Dedifferentiated amniotic fluid mesenchymal stem cell (primary cell): ENCODE measurements at regions not wholly inside any gene's neighbourhood (a gene's known extent, or its start where the extent isn't known, plus 50 kb on each side); places are given as distances from the start of the nearest gene placed in this dataset.

Experiments
- DNase-seq: peaks from one replicate; pipeline ENCODE4 v3.0.0-alpha.2; 2016; ENCODE audit errors: extremely low spot score

GRCh38 chr5:66306105-66306843 is 162.2 kb downstream of the SREK1 start:
- DNase-seq: peak; percentile 60

GRCh38 chr5:66306844-66307315 is 162.8 kb downstream of the SREK1 start:
- no peak for DNase-seq

DNA sequence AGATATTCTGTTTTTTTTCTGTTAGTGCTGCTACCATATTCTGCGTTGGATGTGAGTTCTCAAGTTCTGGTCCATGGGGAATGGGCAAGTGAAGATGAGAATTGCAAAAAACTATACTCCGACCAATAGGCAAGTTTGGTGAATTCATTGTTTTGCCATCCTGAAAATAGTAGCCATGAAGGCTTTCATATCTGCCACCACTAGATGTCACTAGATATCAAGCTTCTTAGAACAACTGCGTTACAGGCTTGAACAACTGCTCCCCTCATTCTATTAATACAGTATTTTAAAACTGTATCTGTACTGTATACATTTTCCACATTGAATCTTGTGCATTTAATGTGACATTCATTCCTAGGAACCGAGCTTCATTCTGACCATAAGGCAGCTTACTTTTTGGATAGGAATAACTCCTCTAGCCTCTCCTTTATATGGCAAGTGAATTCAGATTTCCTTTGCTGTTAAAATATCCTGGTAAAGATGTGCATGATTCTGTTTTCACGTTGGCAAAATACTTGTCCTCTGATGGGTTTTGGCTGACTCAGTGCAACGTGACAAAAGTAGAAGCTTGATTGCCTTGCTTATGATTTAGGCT is 163.6 kb downstream of the SREK1 start:
- peak; percentile 76 for DNase-seq

DNA sequence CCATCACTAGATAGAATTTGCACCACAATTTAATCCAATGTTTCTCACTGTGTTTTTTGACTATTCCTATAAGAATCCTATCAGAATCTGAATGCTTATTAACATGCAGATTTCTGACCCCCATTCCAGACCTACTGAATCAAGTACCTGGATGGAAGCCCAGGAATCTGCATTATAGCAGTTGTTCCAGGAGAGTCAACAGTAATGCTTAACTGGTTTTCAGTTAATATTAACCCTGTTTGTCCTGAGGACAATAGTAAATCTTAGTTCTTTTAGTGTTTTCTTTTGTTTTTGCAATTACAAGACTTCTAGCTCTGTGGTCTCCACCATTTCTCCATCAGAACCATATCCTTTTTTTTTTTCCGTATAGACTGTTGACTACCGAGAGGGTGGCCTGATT is 168.2 kb downstream of the SREK1 start:
- DNase-seq: no peak

- no peak for DNase-seq
Measured at GRCh38 chr5:66315784-66316183, 171.7 kb downstream of the SREK1 start.

GRCh38 chr5:66322786-66323528 is 178.9 kb downstream of the SREK1 start:
- no peak for DNase-seq

DNA sequence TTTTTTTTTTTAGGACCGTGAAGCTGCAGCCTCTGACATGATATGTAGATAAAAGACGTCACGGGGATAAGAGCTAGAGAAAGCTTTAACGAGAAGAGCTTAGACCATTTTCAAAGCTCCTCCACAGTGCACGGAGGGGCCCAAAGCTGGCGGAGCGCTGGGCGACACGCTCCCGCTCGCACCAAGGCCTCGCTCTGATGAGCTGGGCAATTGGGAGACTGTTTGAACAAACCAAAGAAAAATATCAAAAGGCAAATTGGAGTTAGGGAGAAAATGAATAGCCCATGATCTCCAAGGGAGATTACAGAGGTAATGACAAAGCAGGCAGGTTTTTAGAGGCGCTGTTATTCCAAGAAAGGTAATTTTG is 179.4 kb downstream of the SREK1 start:
- no peak for DNase-seq

DNA sequence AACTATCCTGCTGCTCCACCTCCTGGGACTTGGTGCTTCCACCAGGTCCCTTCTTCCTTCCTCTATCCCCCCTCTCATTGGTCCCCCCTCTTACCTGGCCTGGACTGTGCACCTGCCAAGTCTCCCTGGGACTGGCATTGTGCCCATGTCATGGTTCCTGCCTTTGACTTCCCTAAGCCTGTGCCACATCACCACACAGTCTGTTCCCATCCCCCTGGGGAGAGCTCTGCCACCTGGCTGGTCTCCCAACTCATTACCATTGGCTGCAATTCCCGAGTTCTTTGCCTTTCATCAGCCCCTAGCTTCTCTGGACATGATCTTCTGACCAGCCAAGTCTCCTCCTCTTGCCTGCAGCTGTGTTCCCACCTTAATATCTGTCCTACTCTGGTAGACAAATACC is 180.3 kb downstream of the SREK1 start:
- DNase-seq: no peak

- no peak for DNase-seq
Measured at GRCh38 chr5:66326276-66326675, 182.2 kb downstream of the SREK1 start.

DNA sequence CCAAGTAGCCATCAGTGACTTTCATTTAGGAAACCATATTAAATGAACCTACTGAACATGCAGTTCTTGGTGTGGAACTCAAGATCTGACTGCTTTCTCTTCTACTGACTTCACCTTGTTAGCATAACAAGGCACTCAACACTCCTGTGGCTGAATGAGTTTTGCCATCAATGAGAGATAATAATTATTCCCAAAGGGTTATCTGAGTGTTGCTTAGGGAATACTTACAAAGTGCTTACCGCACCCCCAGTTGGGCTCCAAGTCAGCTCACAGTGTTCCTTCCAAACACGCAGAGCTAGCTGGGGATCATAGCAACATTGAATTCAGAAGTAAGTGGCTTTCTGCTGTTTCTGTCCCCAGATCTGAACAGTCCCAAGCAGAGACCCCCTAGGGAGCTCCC is 182.9 kb downstream of the SREK1 start:
- no peak for DNase-seq

- no peak for DNase-seq
Measured at GRCh38 chr5:66329078-66329477, 185.0 kb downstream of the SREK1 start.

DNA sequence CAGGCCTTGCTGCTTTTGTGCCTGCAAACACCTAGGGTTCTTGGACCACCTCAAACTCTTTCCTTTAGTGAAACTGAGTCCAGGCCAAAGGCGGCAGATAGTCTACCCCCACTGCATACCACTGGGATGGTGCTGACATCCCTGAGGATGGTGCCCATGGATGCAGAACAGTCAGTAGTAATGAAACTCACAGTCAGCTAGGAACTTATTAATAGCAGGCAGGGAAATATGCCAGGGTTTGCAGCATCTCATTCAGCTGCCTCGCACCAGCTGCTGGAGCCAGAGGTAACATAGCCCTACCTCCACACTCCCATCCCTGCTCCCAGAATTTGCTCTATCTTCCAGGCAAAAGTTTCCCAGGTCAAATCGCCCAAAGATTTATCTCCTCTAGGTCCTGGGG is 189.1 kb downstream of the SREK1 start:
- no peak for DNase-seq

- no peak for DNase-seq
Measured at GRCh38 chr5:66337626-66338226, 193.6 kb downstream of the SREK1 start.

GRCh38 chr5:66338828-66339227 is 194.7 kb downstream of the SREK1 start:
- no peak for DNase-seq

DNA sequence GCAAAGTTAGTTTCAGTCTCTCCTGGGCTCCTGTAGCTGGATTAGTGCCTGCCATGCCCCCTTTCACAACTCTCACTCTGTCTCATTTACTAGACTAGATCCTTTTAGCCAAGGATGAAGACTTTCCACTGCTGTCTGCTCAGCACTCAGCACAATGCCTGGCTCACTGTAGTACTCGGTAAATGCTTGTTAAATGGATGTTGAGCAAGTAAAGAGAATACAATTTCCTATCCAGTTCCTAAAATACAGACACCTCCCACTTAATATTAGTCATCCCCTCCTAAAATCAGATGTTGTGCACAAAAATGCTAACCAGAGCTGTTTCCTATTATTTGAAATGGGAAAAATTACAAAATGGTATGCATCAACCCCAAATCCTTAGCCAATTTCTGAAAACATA is 195.8 kb downstream of the SREK1 start:
- no peak for DNase-seq

- no peak for DNase-seq
Measured at GRCh38 chr5:66340786-66341185, 196.7 kb downstream of the SREK1 start.

- DNase-seq: no peak
Measured at GRCh38 chr5:66342341-66342880, 198.3 kb downstream of the SREK1 start.

DNA sequence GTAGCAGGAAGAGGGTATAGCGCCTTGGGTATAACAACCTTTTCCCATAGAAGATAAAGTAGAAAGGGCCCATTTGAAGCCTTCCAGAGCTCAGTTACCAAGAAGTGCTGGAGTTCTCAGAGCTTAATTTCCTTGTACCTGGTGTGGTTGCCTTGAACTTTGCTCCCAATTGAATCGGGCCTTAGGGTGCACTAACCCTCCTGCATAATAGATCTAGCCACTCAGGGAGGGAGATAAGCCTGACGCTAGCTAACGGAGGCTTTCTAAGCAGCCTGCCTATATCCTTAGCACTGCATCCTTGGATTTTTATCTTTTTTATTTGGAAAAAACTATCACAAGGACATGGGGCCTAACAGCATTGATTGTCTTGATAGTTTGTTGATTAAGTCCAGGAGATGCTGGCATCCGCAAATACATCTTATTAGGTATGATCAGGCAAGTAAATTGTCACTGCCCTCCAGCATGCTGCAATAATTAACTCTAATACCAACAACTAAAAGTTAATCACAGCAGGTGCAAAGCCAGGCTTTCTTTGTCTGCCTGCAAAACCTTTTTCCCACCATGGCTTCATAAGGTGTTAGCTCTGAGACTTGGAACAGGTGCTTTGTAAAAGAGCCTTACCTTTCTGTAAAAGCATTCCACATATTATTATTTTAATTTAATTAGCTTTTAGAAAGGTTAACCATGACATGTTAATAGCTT is 199.4 kb downstream of the SREK1 start:
- DNase-seq: no peak

DNA sequence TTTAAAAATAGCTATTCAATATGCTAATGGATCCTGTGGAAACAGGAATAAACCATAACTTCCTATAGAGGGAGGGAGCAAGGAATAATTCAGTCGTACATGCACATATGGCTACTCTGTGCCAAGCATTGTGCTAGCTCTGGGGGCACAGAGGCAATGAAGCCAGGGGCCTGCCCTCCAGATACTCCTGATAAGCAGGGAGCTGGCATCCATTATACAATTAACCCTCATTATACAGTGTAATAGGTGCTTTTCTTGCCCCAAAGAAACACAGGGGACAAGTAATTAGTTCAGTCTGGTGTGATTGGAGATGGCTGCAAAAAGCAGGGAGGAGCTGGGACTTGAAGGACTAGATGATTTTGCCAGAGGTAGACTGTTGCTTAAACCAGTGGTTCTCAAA is 200.4 kb downstream of the SREK1 start:
- DNase-seq: no peak

- DNase-seq: no peak
Measured at GRCh38 chr5:66345281-66345680, 201.2 kb downstream of the SREK1 start.

- no peak for DNase-seq
Measured at GRCh38 chr5:66346869-66347268, 202.8 kb downstream of the SREK1 start.
